Activated naive CD8-positive, alpha-beta T cell treated with anti-CD3 and anti-CD28 coated beads, Interleukin-2, amount 10 ng/mL, durations not matched to agents 7 days and 5 days (primary cell): ENCODE measurements at regions not wholly inside any gene's neighbourhood (a gene's known extent, or its start where the extent isn't known, plus 50 kb on each side); places are given as distances from the start of the nearest gene placed in this dataset.

Experiments used
- ATAC-seq: fragments of 150-1000 bp; cut with Tn5 transposase; one replicate; pipeline ENCODE4 v1.10.0; 2021; ENCODE audit warnings: low read depth, moderate library complexity
- POLR2A ChIA-PET: fragments of 350-600 bp; sonication (Branson Sonifier 250); formaldehyde crosslinking; loops from one replicate; lab custom pipeline; 2021; ENCODE audit warnings: antibody characterized with exemption; lab: Charles Lee
- DNase-seq: peaks from one replicate; pipeline ENCODE4 v3.0.0; 2021
- H3K27ac Mint-ChIP-seq: one replicate; pipeline ENCODE4 v1.8.0; 2022; ENCODE audit warnings: mild to moderate bottlenecking, mixed read lengths
- H3K27me3 Mint-ChIP-seq: one replicate; pipeline ENCODE4 v1.8.0; 2022; ENCODE audit warnings: mild to moderate bottlenecking, moderate library complexity, mixed read lengths
- H3K36me3 Mint-ChIP-seq: one replicate; pipeline ENCODE4 v1.8.0; 2021; ENCODE audit warnings: mild to moderate bottlenecking, mixed read lengths
- H3K4me1 Mint-ChIP-seq: one replicate; pipeline ENCODE4 v1.8.0; 2021; ENCODE audit warnings: mixed read lengths
- H3K4me3 Mint-ChIP-seq: one replicate; pipeline ENCODE4 v1.8.0; 2022; ENCODE audit warnings: mild to moderate bottlenecking, moderate library complexity, mixed read lengths
- H3K9me3 Mint-ChIP-seq: one replicate; pipeline ENCODE4 v1.8.0; 2021; ENCODE audit warnings: mixed read lengths

GRCh38 chr1:87201768-87202167 lies 126.9 kb upstream of the LMO4 start:
- ATAC-seq, result no peak
- DNase-seq, result no peak
- Mint-ChIP-seq H3K4me1 (peaks cover 3% of the 10 kb centered on the region), H3K27me3 (peaks cover 20% of the 10 kb centered on the region), H3K9me3 (no peaks in the 10 kb centered on the region), H3K36me3 (no peaks in the 10 kb centered on the region), H3K4me3 (no peak overlapping the region), H3K27ac (no peak overlapping the region)
- POLR2A ChIA-PET, result no interaction called here

- DNase-seq, result no peak
- Mint-ChIP-seq H3K36me3 (no peaks in the 10 kb centered on the region), H3K4me1 (peaks cover 3% of the 10 kb centered on the region), H3K27ac (no peak overlapping the region), H3K9me3 (no peaks in the 10 kb centered on the region), H3K4me3 (peak overlapping the region; percentile 39), H3K27me3 (peaks cover 20% of the 10 kb centered on the region)
- POLR2A ChIA-PET, result no interaction called here
- ATAC-seq, result no peak
Measured at GRCh38 chr1:87202451-87202850, 126.2 kb upstream of the LMO4 start.

- no peak overlapping the region for H3K27ac Mint-ChIP-seq
- ATAC-seq, result no peak
- H3K36me3 Mint-ChIP-seq, result no peaks in the 10 kb centered on the region
- H3K9me3 Mint-ChIP-seq, result no peaks in the 10 kb centered on the region
- DNase-seq, result no peak
- peaks cover 20% of the 10 kb centered on the region for H3K27me3 Mint-ChIP-seq
- POLR2A ChIA-PET, result no interaction called here
- H3K4me1 Mint-ChIP-seq, result peaks cover 3% of the 10 kb centered on the region
- H3K4me3 Mint-ChIP-seq, result peak overlapping the region; percentile 39
Measured at GRCh38 chr1:87202922-87203655, 125.6 kb upstream of the LMO4 start.

GRCh38 chr1:87203904-87204303 lies 124.8 kb upstream of the LMO4 start:
- Mint-ChIP-seq H3K36me3 (no peaks in the 10 kb centered on the region), H3K4me3 (no peak overlapping the region), H3K9me3 (no peaks in the 10 kb centered on the region), H3K4me1 (peaks cover 3% of the 10 kb centered on the region), H3K27ac (no peak overlapping the region), H3K27me3 (peaks cover 20% of the 10 kb centered on the region)
- ATAC-seq (no peak), DNase-seq (no peak)
- POLR2A ChIA-PET, result no interaction called here

- POLR2A ChIA-PET, result no interaction called here
- Mint-ChIP-seq H3K27ac (no peak overlapping the region), H3K36me3 (no peaks in the 10 kb centered on the region), H3K4me3 (no peak overlapping the region), H3K4me1 (peaks cover 3% of the 10 kb centered on the region), H3K9me3 (no peaks in the 10 kb centered on the region), H3K27me3 (peaks cover 23% of the 10 kb centered on the region)
- DNase-seq (no peak), ATAC-seq (no peak)
Measured at GRCh38 chr1:87204441-87204840, 124.2 kb upstream of the LMO4 start.

- POLR2A ChIA-PET, result no interaction called here
- H3K4me1 Mint-ChIP-seq, result peaks cover 3% of the 10 kb centered on the region
- no peaks in the 10 kb centered on the region for H3K36me3 Mint-ChIP-seq
- DNase-seq (no peak), ATAC-seq (no peak)
- H3K27ac Mint-ChIP-seq, result no peak overlapping the region
- peaks cover 23% of the 10 kb centered on the region for H3K27me3 Mint-ChIP-seq
- no peak overlapping the region for H3K4me3 Mint-ChIP-seq
- H3K9me3 Mint-ChIP-seq, result no peaks in the 10 kb centered on the region
Measured at GRCh38 chr1:87204921-87205320, 123.8 kb upstream of the LMO4 start.

- Mint-ChIP-seq H3K4me1 (peaks cover 3% of the 10 kb centered on the region), H3K36me3 (no peaks in the 10 kb centered on the region), H3K4me3 (no peak overlapping the region), H3K9me3 (no peaks in the 10 kb centered on the region), H3K27ac (no peak overlapping the region), H3K27me3 (peaks cover 23% of the 10 kb centered on the region)
- DNase-seq, result no peak
- ATAC-seq, result no peak
- POLR2A ChIA-PET, result no interaction called here
Measured at GRCh38 chr1:87206044-87206831, 122.4 kb upstream of the LMO4 start.

GRCh38 chr1:87208080-87208479 lies 120.6 kb upstream of the LMO4 start:
- POLR2A ChIA-PET, result no interaction called here
- Mint-ChIP-seq H3K36me3 (no peaks in the 10 kb centered on the region), H3K27ac (no peak overlapping the region), H3K4me3 (no peak overlapping the region), H3K27me3 (peaks cover 11% of the 10 kb centered on the region), H3K4me1 (no peaks in the 10 kb centered on the region), H3K9me3 (no peaks in the 10 kb centered on the region)
- DNase-seq (no peak), ATAC-seq (no peak)

GRCh38 chr1:87208931-87209330 lies 119.7 kb upstream of the LMO4 start:
- Mint-ChIP-seq H3K27me3 (peaks cover 14% of the 10 kb centered on the region), H3K9me3 (no peaks in the 10 kb centered on the region), H3K4me1 (no peaks in the 10 kb centered on the region), H3K4me3 (no peak overlapping the region), H3K36me3 (no peaks in the 10 kb centered on the region), H3K27ac (no peak overlapping the region)
- ATAC-seq, result no peak
- DNase-seq, result no peak
- POLR2A ChIA-PET, result no interaction called here

GRCh38 chr1:87210151-87210550 lies 118.5 kb upstream of the LMO4 start:
- H3K4me1 Mint-ChIP-seq, result no peaks in the 10 kb centered on the region
- peaks cover 3% of the 10 kb centered on the region for H3K9me3 Mint-ChIP-seq
- DNase-seq, result no peak
- H3K4me3 Mint-ChIP-seq, result no peak overlapping the region
- H3K36me3 Mint-ChIP-seq, result no peaks in the 10 kb centered on the region
- no peak overlapping the region for H3K27ac Mint-ChIP-seq
- no peak for ATAC-seq
- POLR2A ChIA-PET, result no interaction called here
- H3K27me3 Mint-ChIP-seq, result peaks cover 6% of the 10 kb centered on the region

- ATAC-seq, result no peak
- Mint-ChIP-seq H3K9me3 (peaks cover 9% of the 10 kb centered on the region), H3K27ac (no peak overlapping the region), H3K4me3 (no peak overlapping the region), H3K27me3 (peaks cover 6% of the 10 kb centered on the region), H3K36me3 (no peaks in the 10 kb centered on the region), H3K4me1 (no peaks in the 10 kb centered on the region)
- DNase-seq, result no peak
- POLR2A ChIA-PET, result no interaction called here
Measured at GRCh38 chr1:87212431-87213134, 116.1 kb upstream of the LMO4 start.

GRCh38 chr1:87213135-87213515 lies 115.6 kb upstream of the LMO4 start:
- peaks cover 9% of the 10 kb centered on the region for H3K9me3 Mint-ChIP-seq
- H3K4me3 Mint-ChIP-seq, result no peak overlapping the region
- no peak overlapping the region for H3K27ac Mint-ChIP-seq
- ATAC-seq (no peak), DNase-seq (no peak)
- POLR2A ChIA-PET, result no interaction called here
- no peaks in the 10 kb centered on the region for H3K4me1 Mint-ChIP-seq
- peaks cover 6% of the 10 kb centered on the region for H3K27me3 Mint-ChIP-seq
- no peaks in the 10 kb centered on the region for H3K36me3 Mint-ChIP-seq

- no peak overlapping the region for H3K27ac Mint-ChIP-seq
- H3K36me3 Mint-ChIP-seq, result no peaks in the 10 kb centered on the region
- no peak overlapping the region for H3K4me3 Mint-ChIP-seq
- peaks cover 3% of the 10 kb centered on the region for H3K27me3 Mint-ChIP-seq
- POLR2A ChIA-PET, result no interaction called here
- DNase-seq (no peak), ATAC-seq (no peak)
- peaks cover 9% of the 10 kb centered on the region for H3K9me3 Mint-ChIP-seq
- H3K4me1 Mint-ChIP-seq, result no peaks in the 10 kb centered on the region
Measured at GRCh38 chr1:87215592-87215991, 113.1 kb upstream of the LMO4 start.

- no peak overlapping the region for H3K4me3 Mint-ChIP-seq
- ATAC-seq (no peak), DNase-seq (no peak)
- H3K27me3 Mint-ChIP-seq, result peaks cover 5% of the 10 kb centered on the region
- H3K27ac Mint-ChIP-seq, result no peak overlapping the region
- H3K4me1 Mint-ChIP-seq, result no peaks in the 10 kb centered on the region
- H3K9me3 Mint-ChIP-seq, result peaks cover 9% of the 10 kb centered on the region
- POLR2A ChIA-PET, result no interaction called here
- no peaks in the 10 kb centered on the region for H3K36me3 Mint-ChIP-seq
Measured at GRCh38 chr1:87218618-87219017, 110.1 kb upstream of the LMO4 start.
